CD14-positive monocyte (primary cell): ENCODE measurements at regions not wholly inside any gene's neighbourhood (a gene's known extent, or its start where the extent isn't known, plus 50 kb on each side); places are given as distances from the start of the nearest gene placed in this dataset.

Experiments
- DNase-seq, 3 donors: peaks; one replicate each; pipeline ENCODE4 v3.0.0-alpha.2; 2011 to 2022
- H2AFZ ChIP-seq: 2 replicates; pipeline ENCODE4 v1.6.0; 2012; ENCODE audit warnings: mild to moderate bottlenecking, low read depth, low read length, inconsistent platforms; ENCODE audit not compliant: insufficient read depth, poor library complexity, severe bottlenecking
- H3K27ac ChIP-seq, 2 donors: 1 replicate in 1 of 2; 2 replicates in 1 of 2; pipeline ENCODE4 v1.5.1; 2012 to 2013; ENCODE audit warnings: low read length in 2 of 2, control low read depth in 1 of 2, inconsistent platforms in 1 of 2, low read depth in 1 of 2, mild to moderate bottlenecking in 1 of 2
- H3K27me3 ChIP-seq, 2 donors: one replicate each; pipeline versions ENCODE4 v1.6.0 to v1.6.1; 2011 to 2013; ENCODE audit warnings: low read length in 2 of 2; ENCODE audit not compliant: control insufficient read depth in 2 of 2, insufficient read depth in 2 of 2
- H3K36me3 ChIP-seq, 2 donors: replicated peaks in 1 of 2; 1 replicate in 1 of 2; 2 replicates in 1 of 2; pipeline versions ENCODE4 v1.5.1 to v1.6.1; 2012 to 2013; ENCODE audit warnings: low read length in 2 of 2, control low read depth in 1 of 2, inconsistent platforms in 1 of 2, mild to moderate bottlenecking in 1 of 2; ENCODE audit not compliant: insufficient read depth in 2 of 2, control insufficient read depth in 1 of 2
- H3K4me1 ChIP-seq, 2 donors: 1 replicate in 1 of 2; 2 replicates in 1 of 2; pipeline versions ENCODE4 v1.5.1 to v1.6.1; 2012 to 2013; ENCODE audit warnings: low read length in 2 of 2, control low read depth in 1 of 2, inconsistent platforms in 1 of 2, mild to moderate bottlenecking in 1 of 2, moderate library complexity in 1 of 2; ENCODE audit not compliant: insufficient read depth in 2 of 2, control insufficient read depth in 1 of 2
- H3K4me2 ChIP-seq: replicated peaks from 2 replicates; pipeline ENCODE3; 2012; ENCODE audit warnings: low read length, moderate library complexity, mild to moderate bottlenecking; ENCODE audit not compliant: poor library complexity, severe bottlenecking; ENCODE audit errors: extremely low read depth
- H3K4me3 ChIP-seq, 3 experiments: fragments of 200-600 bp in 1 of 3; sonication (generic) in 1 of 3; replicated peaks in 1 of 3; 1 replicate in 2 of 3; 2 replicates in 1 of 3; pipeline ENCODE4 v1.5.1; 2011 to 2013; ENCODE audit warnings: low read length in 3 of 3, mild to moderate bottlenecking in 3 of 3, control low read depth in 2 of 3, low read depth in 2 of 3, inconsistent platforms in 1 of 3, moderate library complexity in 1 of 3
- H3K79me2 ChIP-seq: 2 replicates; pipeline ENCODE4 v1.6.0; 2012; ENCODE audit warnings: mild to moderate bottlenecking, control low read depth, inconsistent platforms, low read length, moderate library complexity; ENCODE audit not compliant: insufficient read depth
- H3K9ac ChIP-seq: 2 replicates; pipeline ENCODE4 v1.6.0; 2017; ENCODE audit warnings: low read length, mild to moderate bottlenecking; ENCODE audit not compliant: insufficient read depth, poor library complexity, severe bottlenecking
- H3K9me3 ChIP-seq, 2 donors: replicated peaks in 1 of 2; 1 replicate in 1 of 2; 2 replicates in 1 of 2; pipeline versions ENCODE4 v1.5.1 to v1.6.1; 2012 to 2013; ENCODE audit warnings: low read length in 2 of 2, control low read depth in 1 of 2; ENCODE audit not compliant: control insufficient read depth in 1 of 2, insufficient read depth in 1 of 2
- H4K20me1 ChIP-seq: 2 replicates; pipeline ENCODE4 v1.6.0; 2012; ENCODE audit warnings: mild to moderate bottlenecking, low read length, control low read depth, moderate library complexity; ENCODE audit not compliant: insufficient read depth
- H3K27ac Mint-ChIP-seq, 7 donors: one replicate each; pipeline ENCODE4 v1.8.0; 2020; ENCODE audit warnings: mild to moderate bottlenecking in 7 of 7, mixed read lengths in 7 of 7, moderate library complexity in 6 of 7, inconsistent platforms in 2 of 7
- H3K27me3 Mint-ChIP-seq, 3 donors: one replicate each; pipeline ENCODE4 v1.8.0; 2021 to 2022; ENCODE audit warnings: low read depth in 3 of 3, mild to moderate bottlenecking in 3 of 3, mixed read lengths in 3 of 3, moderate library complexity in 3 of 3, inconsistent platforms in 1 of 3
- H3K36me3 Mint-ChIP-seq, 2 donors: one replicate each; pipeline ENCODE4 v1.8.0; 2020; ENCODE audit warnings: mixed read lengths in 2 of 2, inconsistent platforms in 1 of 2, mild to moderate bottlenecking in 1 of 2
- H3K4me1 Mint-ChIP-seq: one replicate; pipeline ENCODE4 v1.8.0; 2020; ENCODE audit warnings: mild to moderate bottlenecking, mixed read lengths
- H3K4me3 Mint-ChIP-seq, 2 donors: one replicate each; pipeline ENCODE4 v1.8.0; 2020; ENCODE audit warnings: mild to moderate bottlenecking in 2 of 2, mixed read lengths in 2 of 2, moderate library complexity in 1 of 2
- H3K9me3 Mint-ChIP-seq, 7 donors: one replicate each; pipeline ENCODE4 v1.8.0; 2020 to 2022; ENCODE audit warnings: mixed read lengths in 7 of 7, mild to moderate bottlenecking in 6 of 7, moderate library complexity in 6 of 7, inconsistent platforms in 2 of 7
- WGBS: methylation state at CpG from one replicate; pipeline ENCODE4 v1.1.5; 2013; ENCODE audit warnings: missing lambda C conversion rate; ENCODE audit not compliant: insufficient coverage; 5-methylcytosine and 5-hydroxymethylcytosine counted together
- intact Hi-C, 2 donors: fragments of 100-400 bp; cut with micrococcal nuclease; formaldehyde crosslinking; loops; one replicate each; pipeline versions ENCODE4 v1.15.0 to v1.15.1; 2023
- TF ChIP-seq, protein P1 (sequence below): fragments of 200-600 bp; IDR thresholded peaks from one replicate; pipeline ENCODE4 v1.8.0; 2022; ENCODE audit warnings: antibody characterized with exemption, mild to moderate bottlenecking

DNA sequence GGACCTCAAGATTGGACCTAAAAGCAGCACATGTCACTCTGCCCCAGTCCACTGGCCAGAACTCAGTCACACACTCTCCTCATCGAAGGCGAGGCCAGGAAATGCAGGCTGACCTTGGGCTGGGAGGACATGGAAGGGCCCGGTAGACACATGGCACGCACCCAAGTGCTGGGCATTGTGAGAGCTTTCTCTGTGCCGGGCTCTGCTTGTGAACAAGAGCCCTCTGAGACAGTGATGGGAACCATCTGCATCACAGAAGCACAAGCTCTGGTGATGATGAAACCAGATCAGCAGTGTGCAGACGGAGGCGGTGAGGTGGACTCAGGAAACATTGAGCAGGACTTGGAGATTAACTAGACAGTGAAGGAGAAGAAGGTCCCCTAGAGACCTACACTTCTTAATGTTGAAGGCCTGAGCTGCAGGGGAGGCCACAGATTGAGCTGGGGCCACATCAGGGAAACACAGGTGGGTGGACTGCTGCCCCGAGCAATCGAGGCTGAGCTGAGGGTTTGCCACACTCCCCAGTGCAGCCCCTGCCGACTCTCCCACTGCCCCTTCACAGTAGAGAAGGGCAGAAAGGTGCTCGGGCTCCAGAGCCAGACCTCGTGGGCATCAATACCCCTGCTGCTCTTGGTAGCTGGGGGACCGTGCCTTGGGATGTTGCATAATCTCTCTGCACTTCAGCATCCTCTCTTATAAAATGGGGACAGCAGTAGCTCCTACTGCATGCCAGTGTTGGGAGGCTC, 1460.5 kb downstream of the TBC1D22A start:
- intact Hi-C loops = no loop called here
- Mint-ChIP-seq H3K9me3 (peaks cover 0 to 13% (median 5%) of the 10 kb centered on the region in 7 donors), H3K4me1 (no peaks in the 10 kb centered on the region), H3K27ac (no peak overlapping the region), H3K36me3 (no peaks in the 10 kb centered on the region), H3K4me3 (no peak overlapping the region), H3K27me3 (peaks cover 0 to 7% (median 4%) of the 10 kb centered on the region in 3 donors)
- no peak for DNase-seq
- TF ChIP-seq, protein P1, sequence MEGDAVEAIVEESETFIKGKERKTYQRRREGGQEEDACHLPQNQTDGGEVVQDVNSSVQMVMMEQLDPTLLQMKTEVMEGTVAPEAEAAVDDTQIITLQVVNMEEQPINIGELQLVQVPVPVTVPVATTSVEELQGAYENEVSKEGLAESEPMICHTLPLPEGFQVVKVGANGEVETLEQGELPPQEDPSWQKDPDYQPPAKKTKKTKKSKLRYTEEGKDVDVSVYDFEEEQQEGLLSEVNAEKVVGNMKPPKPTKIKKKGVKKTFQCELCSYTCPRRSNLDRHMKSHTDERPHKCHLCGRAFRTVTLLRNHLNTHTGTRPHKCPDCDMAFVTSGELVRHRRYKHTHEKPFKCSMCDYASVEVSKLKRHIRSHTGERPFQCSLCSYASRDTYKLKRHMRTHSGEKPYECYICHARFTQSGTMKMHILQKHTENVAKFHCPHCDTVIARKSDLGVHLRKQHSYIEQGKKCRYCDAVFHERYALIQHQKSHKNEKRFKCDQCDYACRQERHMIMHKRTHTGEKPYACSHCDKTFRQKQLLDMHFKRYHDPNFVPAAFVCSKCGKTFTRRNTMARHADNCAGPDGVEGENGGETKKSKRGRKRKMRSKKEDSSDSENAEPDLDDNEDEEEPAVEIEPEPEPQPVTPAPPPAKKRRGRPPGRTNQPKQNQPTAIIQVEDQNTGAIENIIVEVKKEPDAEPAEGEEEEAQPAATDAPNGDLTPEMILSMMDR = no peak
- Histone ChIP-seq H2AFZ (no peak overlapping the region), H3K27ac (no peak overlapping the region), H3K27me3 (no peaks in the 10 kb centered on the region), H4K20me1 (no peaks in the 10 kb centered on the region), H3K4me3 (no peak overlapping the region), H3K79me2 (no peaks in the 10 kb centered on the region), H3K36me3 (no peaks in the 10 kb centered on the region), H3K4me2 (no peak overlapping the region), H3K4me1 (no peaks in the 10 kb centered on the region), H3K9ac (no peak overlapping the region), H3K9me3 (no peaks in the 10 kb centered on the region)
- WGBS = 95% methylated on average over 9 of the region's 13 CpGs

DNA sequence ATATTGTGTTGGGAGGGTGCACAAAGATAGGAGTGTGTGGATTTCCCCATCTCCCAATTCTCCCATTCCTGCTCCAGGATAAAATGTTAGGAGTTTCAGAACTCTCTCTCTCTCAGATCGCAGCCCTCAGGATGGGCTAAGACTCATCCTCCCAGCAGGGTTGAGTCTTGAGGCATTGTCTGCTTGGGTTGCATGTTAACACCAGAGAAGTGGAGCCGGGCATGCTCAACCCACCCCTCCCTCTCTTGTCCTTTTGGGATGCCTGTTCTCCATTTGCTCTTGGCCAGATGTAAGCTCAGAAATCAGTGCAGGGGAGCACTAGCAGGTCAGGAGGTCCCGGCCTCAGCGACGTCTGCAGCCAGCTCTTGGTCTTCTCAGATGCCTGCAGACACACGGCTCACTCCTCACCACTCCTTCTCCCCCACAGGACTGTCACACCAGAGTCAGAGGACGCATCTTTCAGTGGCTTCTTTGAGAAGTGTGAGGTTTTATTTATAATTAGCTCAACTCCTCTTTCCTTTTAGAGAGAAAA, 1456.5 kb downstream of the TBC1D22A start:
- no peaks in the 10 kb centered on the region for H3K27me3 ChIP-seq
- H3K79me2 ChIP-seq = no peaks in the 10 kb centered on the region
- no peak overlapping the region for H3K4me2 ChIP-seq
- no peak overlapping the region for H3K4me3 Mint-ChIP-seq
- DNase-seq = no peak
- no peaks in the 10 kb centered on the region for H3K36me3 ChIP-seq
- H3K27me3 Mint-ChIP-seq = peaks cover 2 to 7% (median 3%) of the 10 kb centered on the region in 3 donors
- H3K4me1 ChIP-seq = no peaks in the 10 kb centered on the region
- H3K27ac Mint-ChIP-seq = no peak overlapping the region
- H3K36me3 Mint-ChIP-seq = no peaks in the 10 kb centered on the region
- peaks cover 0 to 11% (median 6%) of the 10 kb centered on the region in 7 donors for H3K9me3 Mint-ChIP-seq
- no peak overlapping the region for H2AFZ ChIP-seq
- no peaks in the 10 kb centered on the region for H4K20me1 ChIP-seq
- TF ChIP-seq, protein P1 = no peak
- H3K27ac ChIP-seq = no peak overlapping the region
- 61% methylated on average over 4 of the region's 7 CpGs for WGBS
- intact Hi-C loops = no loop called here
- H3K9me3 ChIP-seq = no peaks in the 10 kb centered on the region
- no peaks in the 10 kb centered on the region for H3K4me1 Mint-ChIP-seq
- no peak overlapping the region for H3K4me3 ChIP-seq
- H3K9ac ChIP-seq = no peak overlapping the region
